ENCODE measurements at regions not wholly inside any gene's neighbourhood (a gene's known extent, or its start where the extent isn't known, plus 50 kb on each side); places are given as distances from the start of the nearest gene placed in this dataset.

- DNase-seq (ENCODE audit: low read depth), result peak; percentile 13
These were observed 409.5 kb downstream of the SLC6A15 start for GRCh38 chr12:84502907-84503787.

GRCh38 chr12:84502180-84502860 is 410.3 kb downstream of the SLC6A15 start:
- DNase-seq (ENCODE audit: low read depth), result no peak
- TF ChIP-seq CTCF (IDR thresholded peaks at IDR 0.05; ENCODE audit: low read depth, low read length, missing control alignments), result no peak

More at GRCh38 chr12:84502907-84503787, 409.5 kb downstream of the SLC6A15 start:
- H3K4me3 ChIP-seq (ENCODE audit: low read depth, low read length), result no peak overlapping the region
- TF ChIP-seq CTCF (IDR thresholded peaks at IDR 0.05; ENCODE audit: low read depth, low read length, missing control alignments), result peak; percentile 61

GRCh38 chr12:84497819-84498218 is 414.8 kb downstream of the SLC6A15 start:
- DNase-seq (ENCODE audit: low read depth), result no peak
- no peak for TF ChIP-seq CTCF (IDR thresholded peaks at IDR 0.05; ENCODE audit: low read depth, low read length, missing control alignments)
- H3K4me3 ChIP-seq (ENCODE audit: low read depth, low read length), result no peak overlapping the region

More at GRCh38 chr12:84502180-84502860, 410.3 kb downstream of the SLC6A15 start:
- no peak overlapping the region for H3K4me3 ChIP-seq (ENCODE audit: low read depth, low read length)

- TF ChIP-seq CTCF (IDR thresholded peaks at IDR 0.05; ENCODE audit: low read depth, low read length, missing control alignments), result no peak
- H3K4me3 ChIP-seq (ENCODE audit: low read depth, low read length), result no peak overlapping the region
- DNase-seq (ENCODE audit: low read depth), result no peak
These were observed 416.9 kb downstream of the SLC6A15 start for GRCh38 chr12:84495711-84496110.

- DNase-seq (ENCODE audit: low read depth), result no peak
- no peak for TF ChIP-seq CTCF (IDR thresholded peaks at IDR 0.05; ENCODE audit: low read depth, low read length, missing control alignments)
These were observed 420.2 kb downstream of the SLC6A15 start for GRCh38 chr12:84492351-84492883.

GRCh38 chr12:84484798-84485197 is 427.8 kb downstream of the SLC6A15 start:
- no peak for TF ChIP-seq CTCF (IDR thresholded peaks at IDR 0.05; ENCODE audit: low read depth, low read length, missing control alignments)
- DNase-seq (ENCODE audit: low read depth), result no peak
- no peak overlapping the region for H3K4me3 ChIP-seq (ENCODE audit: low read depth, low read length)

More at GRCh38 chr12:84492351-84492883, 420.2 kb downstream of the SLC6A15 start:
- H3K4me3 ChIP-seq (ENCODE audit: low read depth, low read length), result no peak overlapping the region
